ENCODE measurements at regions not wholly inside any gene's neighbourhood (a gene's known extent, or its start where the extent isn't known, plus 50 kb on each side); places are given as distances from the start of the nearest gene placed in this dataset.
A peak's percentile ranks its signal among the peaks of the same experiment; 100 is the strongest.

- DNase-seq = no peak
These were observed 152.1 kb upstream of the THRB start for GRCh38 chr3:24646790-24647189.

DNA sequence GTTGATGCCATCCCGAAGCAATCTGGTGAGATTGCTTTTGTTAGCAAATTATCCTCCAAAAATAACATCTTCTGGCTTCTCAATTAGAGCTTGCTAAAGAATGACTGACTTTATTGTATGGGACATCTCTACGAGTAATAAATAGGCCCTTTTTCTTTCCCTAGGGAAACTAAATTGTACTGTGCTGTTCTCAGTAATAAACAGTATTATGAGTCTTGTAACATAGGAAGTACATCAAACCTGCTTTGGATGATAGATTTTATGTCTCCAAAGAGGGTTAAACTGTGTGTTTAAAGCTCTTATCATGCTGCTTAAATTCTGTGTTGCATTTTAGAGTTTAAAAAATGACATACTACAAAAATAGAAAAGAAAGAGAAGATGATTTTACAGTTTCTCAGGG is 153.4 kb upstream of the THRB start:
- DNase-seq = no peak

DNA sequence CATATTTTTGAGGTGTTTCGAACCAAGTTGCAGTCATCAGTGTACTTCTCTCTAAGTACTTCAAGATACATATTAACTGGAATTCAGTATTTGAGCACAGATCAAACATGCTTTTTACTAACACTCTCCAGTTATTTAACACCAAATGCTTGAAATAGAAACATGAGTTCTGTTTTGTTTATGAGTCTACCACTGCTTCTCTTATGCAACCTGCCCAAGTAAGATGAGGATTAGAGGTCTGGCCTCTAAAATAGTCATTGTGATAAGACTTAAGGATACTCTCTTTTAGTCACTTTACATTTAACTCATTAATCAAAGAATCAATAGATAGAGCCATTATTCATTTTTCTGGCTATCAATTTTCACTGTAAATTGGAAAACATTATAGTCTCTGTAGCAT is 156.2 kb upstream of the THRB start:
- no peak for DNase-seq

DNA sequence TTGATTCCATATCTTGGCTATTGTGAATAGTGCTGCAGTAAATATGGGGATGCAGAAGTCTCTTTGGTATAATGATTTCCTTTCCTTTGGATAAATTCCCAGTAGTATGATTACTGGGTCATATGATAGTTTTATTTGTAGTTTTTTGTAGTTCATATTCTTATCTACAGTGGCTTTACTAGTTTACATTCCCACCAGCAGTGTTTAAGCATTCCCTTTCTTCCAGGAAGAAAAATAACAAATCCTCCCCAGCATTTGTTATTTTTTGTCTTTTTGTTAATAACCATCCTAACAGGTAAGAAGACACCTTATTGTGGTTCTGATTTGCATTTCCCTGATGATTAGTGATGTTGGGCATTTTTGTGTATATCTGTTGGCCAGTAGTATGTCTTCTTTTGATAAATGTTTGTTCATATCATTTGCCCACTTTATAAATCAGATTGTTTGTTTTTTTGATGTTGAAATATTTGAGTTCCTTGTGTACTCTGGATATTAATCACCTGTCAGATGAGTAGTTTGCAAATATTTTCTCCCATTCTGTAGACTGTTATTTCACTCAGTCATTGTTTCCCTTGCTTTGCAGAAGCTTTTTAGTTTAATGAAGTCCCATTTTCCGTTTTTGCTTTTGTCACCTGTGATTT is 163.3 kb upstream of the THRB start:
- no peak for DNase-seq

DNA sequence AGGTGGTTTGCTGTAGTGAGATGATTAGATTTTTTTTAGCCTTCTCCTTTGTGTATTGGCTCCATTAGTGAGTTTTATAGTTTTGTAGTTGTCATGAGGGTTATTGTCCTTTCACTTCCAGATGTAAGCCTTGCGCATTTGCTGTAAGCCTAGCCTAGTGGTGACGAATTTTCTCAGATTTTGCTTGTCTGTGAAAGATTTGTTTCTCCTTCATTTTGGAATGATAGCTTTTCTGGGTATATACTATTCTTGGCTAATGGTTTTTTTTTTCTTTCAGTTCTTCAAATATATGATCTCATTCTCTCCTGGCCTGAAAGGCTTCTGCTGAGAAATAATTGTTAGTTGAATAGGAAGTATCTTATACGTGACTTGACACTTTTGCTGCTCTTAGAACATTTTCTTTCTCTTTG is 166.5 kb upstream of the THRB start:
- DNase-seq = no peak

DNA sequence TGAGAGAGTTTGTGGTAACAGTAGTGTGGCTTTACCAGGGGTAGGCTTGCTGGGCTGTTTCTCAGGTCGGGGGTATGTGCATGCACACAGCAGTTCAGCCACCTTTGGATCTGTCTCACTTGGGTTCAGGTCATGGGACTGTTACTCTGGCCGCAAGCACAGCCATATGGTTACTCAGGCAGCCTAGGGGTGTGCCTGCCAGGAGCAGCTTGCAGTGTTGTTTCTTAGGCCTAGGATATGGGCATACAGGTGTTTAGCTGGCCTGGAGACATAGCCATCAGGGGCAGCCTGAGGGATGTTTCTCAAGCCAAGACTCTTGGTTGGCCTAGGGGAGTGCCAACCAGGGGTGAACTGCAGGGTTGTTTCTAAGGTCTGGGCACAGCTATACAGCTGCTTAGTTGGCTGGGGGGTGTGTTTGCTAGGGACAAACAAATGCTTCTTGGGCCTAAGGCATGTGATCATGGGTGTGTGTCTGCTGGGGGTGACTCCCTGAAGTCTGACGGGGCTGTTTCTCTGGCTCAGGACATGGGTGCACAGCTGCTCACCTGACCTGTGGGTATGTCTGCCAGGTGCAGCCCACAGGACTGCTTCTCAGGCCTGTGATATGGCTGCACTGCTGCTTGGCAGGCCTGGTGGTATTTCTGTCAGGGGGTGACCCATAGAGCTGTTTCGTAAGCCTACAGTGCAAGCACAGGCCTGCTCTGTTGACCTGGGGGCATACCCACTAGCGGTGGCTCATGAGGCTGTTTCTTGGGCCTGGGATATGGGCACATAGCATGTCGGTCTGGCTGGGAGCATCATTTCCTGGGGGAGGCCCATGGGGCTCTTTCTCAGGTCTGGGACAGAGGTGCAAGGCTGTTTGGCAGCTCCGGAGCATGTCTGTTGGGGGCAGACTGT is 168.0 kb upstream of the THRB start:
- DNase-seq = no peak

GRCh38 chr3:24663406-24663805 is 168.8 kb upstream of the THRB start:
- DNase-seq = no peak

- no peak for DNase-seq
These were observed 173.4 kb upstream of the THRB start for GRCh38 chr3:24668039-24668438.

GRCh38 chr3:24670871-24671270 is 176.2 kb upstream of the THRB start:
- DNase-seq = no peak

- no peak for DNase-seq
These were observed 178.9 kb upstream of the THRB start for GRCh38 chr3:24673596-24673995.

DNA sequence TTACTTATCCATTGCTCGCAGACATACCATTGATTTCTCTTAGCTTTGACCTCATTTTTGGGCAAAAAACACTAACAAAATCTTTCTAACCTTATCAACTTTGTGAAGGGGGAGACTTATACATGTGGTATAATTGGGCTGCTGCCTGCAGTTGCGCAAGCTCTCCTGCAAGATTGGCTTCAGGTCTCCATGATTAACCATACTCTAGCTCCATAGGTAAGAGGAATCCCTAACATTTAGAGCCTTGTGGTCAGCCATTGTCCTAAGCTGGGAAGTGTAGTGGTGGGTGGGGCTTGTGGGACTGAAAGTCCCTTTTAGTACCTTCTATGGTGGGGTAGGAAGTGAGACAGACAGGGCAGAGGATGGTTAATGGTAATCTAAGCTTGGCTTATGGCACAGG is 179.6 kb upstream of the THRB start:
- no peak for DNase-seq

- DNase-seq = no peak
These were observed 183.4 kb upstream of the THRB start for GRCh38 chr3:24678021-24678420.

DNA sequence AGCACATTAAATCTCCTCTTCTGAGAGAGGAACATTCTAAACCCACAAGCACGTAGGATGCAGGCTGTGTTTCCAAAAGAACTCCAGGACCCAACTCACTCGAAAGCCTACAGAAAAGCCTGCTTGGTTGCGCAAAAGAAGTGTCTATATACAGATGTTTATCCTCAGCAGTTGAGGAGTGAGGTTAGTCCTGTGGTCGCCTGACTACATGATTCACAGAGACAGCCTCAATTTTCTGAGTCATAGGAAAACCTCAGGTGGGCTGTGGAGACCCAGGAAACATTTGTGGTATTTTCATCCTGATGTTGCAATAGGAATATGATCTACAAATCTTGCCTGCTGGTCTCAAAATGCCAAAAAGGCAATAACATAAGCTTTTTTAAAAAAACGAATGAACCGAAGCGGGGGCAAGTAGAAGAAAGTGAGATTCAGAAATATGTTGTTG is 183.8 kb upstream of the THRB start:
- DNase-seq = no peak

GRCh38 chr3:24679429-24679828 is 184.8 kb upstream of the THRB start:
- DNase-seq = no peak

DNA sequence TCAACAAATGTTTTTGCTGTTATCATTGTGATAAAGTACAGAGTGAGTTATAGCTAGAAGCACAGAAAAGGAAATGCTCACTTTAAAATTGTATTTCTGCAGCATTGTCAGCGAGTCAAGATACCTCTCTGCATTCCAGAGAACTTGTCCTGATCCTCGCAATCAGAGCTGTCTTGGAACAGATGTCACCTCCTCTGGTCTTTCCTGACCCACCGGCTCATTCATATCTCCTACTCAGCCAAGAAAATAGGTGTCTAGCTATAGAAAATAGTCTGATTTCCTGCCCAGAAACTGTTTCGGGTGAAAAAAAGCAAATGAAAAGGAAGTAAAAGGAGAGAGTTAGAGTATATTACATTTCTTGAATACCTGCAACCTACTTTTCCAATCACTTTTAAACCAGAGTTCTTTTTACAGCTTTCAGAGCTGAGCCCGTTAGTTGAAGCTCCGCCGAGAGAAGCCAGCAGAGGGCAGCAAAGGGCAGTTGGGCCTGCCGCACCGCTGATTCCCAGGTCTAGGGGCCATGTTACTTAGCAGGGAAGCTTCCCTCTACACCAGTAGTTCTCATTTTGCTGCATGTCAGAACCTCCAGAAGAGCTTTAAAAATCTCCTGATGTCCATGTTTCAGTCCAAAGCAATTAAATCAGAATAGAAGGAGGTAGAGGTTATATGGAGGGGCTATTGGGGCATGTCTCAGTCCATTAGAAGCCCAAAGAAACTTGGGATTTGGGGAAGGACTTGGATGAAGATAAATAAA is 185.7 kb upstream of the THRB start:
- peak; percentile 1 for DNase-seq

GRCh38 chr3:24682141-24682547 is 187.5 kb upstream of the THRB start:
- DNase-seq = no peak

GRCh38 chr3:24683090-24683489 is 188.4 kb upstream of the THRB start:
- DNase-seq = no peak

DNA sequence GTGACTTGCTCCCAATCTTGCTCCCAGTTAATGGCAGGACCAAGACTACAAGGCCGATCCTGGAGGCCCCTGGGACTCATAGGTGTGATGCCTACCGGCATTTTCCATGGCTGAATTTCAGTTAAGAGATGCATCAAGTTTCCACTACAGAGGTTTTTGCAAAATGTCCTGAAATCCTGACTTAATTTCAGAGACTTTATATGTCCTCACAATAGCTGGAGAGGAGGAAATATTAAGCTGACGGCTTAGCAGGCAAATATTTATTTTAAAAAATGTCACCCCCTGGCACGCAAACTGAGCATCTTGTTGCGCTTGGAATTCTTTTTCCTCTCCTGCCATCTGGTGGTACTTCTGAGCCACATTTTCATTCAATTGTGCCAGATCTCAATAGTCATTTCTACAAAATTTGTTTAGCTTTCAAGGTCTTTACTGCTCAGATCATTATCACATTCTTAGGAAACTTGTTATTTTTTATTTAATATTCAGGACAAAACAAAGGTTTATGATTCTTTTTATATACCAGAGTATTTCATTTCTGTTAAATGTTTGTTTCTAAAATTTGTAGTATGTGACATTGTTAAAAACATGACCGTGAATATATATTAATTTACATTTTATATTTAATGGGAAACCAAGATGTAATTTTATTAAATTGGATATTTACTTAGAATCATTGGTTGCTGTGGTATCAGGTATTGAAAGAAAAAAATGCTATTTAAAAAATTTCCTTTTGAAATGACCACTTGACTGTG is 189.2 kb upstream of the THRB start:
- peak; percentile 15 for DNase-seq

GRCh38 chr3:24684506-24685023 is 189.9 kb upstream of the THRB start:
- DNase-seq = no peak

DNA sequence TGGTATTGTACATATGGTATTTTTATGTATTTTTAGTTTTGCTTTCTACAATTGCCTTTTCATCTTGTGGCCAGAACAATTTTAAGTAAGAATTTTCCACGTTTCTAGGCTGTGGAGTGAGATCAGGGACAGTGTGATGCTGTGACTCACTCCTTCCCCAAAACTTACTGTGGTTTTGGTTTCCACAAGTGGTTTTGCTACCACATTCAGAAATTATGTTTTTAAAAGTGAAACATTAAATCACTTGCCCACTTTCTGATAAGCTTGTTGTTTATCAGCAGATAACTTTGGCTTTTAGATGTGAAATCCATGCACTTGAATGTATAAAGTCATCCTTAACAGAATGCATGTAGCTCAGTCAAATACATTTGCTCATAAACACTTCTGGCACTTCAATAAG is 192.2 kb upstream of the THRB start:
- no peak for DNase-seq

GRCh38 chr3:24687671-24688070 is 193.0 kb upstream of the THRB start:
- DNase-seq = no peak

- DNase-seq = no peak
These were observed 193.9 kb upstream of the THRB start for GRCh38 chr3:24688446-24689148.

Data from NCI-H345 (cell line).